Kidney glomerular epithelial cell (primary cell): ENCODE measurements at regions not wholly inside any gene's neighbourhood (a gene's known extent, or its start where the extent isn't known, plus 50 kb on each side); places are given as distances from the start of the nearest gene placed in this dataset.

Source experiments
- DNase-seq: peaks from one replicate; lab custom pipeline; 2025; lab: John Stamatoyannopoulos, UW

- DNase-seq = no peak
Measured at GRCh38 chr2:49255409-49255971, 101.2 kb upstream of the FSHR start.

DNA sequence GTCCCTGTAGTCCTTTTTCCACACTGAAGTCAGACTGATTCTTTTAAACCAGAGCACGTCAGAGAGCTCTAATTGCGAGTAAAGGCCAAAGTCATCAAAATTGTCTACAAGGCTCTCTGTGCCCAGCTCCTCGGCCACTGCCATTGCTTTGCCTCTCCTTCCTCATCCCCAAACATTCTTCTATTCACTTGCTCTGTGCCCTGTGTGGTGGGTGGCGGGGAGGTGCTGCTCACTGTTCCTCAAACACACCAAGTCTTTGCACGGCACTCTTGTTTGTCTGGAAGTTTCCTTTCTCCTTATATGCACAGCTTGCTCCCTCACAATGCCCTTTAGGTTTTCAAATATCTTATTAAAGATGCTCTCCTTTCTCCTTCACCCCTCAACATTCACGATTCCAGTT is 100.1 kb upstream of the FSHR start:
- DNase-seq = no peak

- peak; percentile 11 for DNase-seq
Measured at GRCh38 chr2:49251766-49252165, 97.5 kb upstream of the FSHR start.

DNA sequence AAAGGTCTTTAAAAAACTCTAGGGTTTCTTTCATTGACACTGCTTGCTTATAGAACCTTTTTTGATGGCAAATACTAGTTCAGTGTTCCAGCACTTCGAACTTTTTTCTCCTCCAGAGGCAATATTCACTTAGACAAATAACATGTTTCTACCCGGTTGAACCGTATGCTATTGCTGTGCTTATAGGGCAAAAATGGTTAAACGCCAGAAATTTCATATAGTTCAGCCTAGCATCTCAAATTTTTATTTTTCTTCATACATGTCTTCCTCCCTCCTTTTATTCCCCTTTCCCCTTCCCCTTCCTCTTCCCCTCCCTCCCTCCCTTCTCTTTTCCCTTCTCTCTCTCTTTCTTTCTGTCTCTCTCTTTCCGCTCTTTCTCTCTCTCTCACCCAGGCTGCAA is 96.9 kb upstream of the FSHR start:
- DNase-seq = no peak

DNA sequence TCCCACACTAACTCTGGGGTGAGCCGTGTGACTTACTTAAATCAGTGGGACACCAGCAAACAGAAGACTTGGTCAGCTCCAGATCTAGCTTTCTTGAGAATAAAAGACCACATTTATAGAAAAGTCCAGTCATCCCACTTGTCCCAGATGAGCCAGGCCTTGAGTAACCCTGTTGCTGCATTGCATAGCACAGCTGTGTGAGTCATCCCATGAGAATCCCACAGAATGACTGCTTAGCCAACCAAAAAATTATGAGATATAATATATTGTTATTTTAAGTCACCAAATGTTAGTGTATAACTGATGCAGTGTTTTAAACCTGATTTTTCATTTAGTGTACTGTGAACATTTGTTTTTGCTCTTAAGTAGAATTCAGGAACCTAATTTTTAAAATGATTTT is 94.2 kb upstream of the FSHR start:
- DNase-seq = peak; percentile 87

DNA sequence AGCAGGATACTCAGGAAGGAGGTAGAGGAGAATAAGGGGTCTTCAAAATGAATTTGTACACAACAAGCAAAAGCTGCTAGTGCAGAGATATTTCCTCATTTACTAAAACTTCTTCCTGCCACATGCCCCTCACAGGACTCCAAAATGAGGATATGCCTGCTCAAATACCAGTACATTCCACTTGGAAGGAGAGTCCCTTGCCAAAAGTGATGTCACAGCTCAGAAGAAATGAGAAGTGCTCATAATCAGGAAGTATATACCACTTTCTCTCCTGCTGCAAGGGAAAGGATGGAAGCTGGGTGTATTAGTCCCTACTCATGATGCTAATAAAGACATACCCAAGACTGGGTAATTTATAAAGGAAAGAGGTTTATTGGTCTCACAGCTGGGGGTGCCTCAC is 87.7 kb upstream of the FSHR start:
- no peak for DNase-seq

DNA sequence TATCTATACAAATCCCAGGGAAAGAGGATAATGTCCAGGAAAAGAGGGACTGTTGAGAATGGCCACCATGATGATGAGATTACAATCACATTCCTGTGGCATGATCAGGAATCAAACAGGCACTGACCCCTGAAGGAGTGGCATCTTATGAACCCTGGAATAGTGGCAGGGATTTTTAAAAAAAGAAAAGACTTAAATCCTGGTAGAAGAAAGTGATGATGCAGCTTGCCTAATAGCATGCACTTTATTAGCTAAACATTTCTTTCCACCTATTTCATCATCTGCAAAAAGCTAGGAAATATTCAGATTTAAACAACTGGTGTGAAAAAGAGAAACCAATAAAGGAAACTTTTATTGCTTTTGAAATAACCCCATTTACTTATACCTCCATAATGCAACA is 87.2 kb upstream of the FSHR start:
- no peak for DNase-seq

- DNase-seq = peak; percentile 53
Measured at GRCh38 chr2:49240608-49241007, 86.3 kb upstream of the FSHR start.

GRCh38 chr2:49238604-49238960 is 84.3 kb upstream of the FSHR start:
- no peak for DNase-seq

DNA sequence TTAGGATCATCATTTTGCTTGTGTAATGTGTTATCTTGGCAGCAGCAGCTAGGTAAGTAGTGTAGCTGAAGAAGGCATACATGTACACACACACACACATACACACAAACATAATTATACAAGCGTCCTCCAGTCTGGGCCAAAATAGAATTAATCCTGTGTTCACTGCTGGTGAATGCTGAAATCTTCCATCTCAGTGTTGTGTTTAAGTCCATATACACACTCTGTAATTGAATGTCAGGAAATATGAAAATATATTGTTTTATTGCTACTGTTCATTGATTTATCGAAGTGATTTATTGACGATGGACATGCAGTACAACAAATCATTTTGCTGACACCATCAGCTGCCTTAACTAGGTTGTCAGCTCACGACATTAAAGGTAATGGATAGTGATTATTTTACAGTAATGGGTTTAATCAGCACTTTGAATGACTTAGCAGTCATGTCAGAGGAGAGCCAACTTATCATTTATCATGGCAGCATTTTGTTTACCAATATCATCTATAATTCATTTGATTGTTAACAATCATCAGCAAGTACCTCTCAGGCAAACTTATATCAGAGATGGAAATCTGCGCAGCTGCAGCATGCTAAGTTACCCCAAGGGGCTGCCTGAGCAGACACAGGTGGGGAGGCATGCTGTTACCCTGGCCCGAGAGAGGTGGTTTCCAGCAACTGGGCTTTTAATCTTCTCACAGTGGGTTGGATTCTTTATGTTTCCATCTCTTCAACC is 83.7 kb upstream of the FSHR start:
- no peak for DNase-seq

DNA sequence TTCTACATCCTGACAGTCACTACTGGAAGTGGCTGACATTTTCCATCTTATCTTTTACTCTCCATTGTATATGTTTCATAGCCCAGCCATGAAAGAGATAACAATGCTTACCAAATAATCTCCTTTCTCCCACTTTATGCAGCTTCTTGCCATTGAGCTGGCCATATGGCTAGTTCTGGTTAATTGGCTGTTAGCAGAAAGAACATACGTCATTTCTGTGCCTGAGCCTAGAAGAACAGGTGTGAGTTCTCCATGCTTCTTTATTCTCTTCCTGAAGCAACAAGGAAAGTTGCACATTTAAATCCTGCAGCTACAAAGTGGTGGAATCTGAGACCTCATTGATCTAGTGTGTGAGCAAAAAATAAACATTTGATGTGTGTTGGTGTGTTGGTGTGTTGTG is 82.0 kb upstream of the FSHR start:
- DNase-seq = no peak

GRCh38 chr2:49226360-49226759 is 72.0 kb upstream of the FSHR start:
- no peak for DNase-seq

DNA sequence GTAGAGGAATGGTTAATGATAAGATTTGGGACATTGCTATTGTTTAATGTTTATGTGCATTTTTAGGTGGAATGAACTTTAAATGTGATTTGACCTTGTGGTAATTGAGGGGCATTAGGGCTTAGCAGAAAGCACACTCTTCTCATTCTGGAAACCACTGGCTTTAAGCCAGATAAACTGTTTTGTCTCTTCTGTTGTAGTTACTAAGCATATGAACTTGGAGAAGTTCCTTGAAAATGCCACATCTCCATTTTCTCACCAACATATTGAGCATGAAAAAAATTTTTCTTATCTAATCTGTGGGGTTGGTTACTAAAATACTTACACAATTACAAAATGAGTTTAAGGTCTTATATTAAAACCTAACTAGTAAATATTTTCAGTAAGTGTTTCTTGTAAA is 70.8 kb upstream of the FSHR start:
- DNase-seq = no peak

DNA sequence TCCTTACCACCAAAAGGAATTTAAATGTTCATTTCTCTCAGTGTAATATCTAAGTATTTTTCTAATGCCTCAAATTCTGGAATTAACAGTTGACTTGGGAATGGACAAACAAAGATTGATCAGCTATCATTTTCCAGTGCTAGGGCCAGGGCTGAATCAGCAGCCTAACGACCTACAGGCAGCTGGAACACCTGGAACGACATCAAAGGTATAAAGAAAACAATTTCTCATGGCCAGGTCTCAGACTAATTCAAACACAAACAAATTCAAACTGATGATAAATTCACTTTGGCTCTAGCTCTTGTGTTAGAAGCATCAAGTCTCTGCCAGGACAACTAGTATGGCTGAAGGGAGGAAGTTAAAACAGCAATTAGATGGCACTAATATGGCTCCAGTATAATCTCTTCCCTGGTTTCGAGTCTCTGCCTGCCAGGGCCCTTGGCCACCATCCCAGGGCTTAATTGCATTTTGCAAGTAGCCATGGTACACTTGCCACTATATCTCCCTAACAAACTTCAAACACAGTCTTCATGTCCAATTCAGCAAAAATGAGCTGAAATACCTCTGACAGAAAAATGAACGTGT is 70.2 kb upstream of the FSHR start:
- no peak for DNase-seq

DNA sequence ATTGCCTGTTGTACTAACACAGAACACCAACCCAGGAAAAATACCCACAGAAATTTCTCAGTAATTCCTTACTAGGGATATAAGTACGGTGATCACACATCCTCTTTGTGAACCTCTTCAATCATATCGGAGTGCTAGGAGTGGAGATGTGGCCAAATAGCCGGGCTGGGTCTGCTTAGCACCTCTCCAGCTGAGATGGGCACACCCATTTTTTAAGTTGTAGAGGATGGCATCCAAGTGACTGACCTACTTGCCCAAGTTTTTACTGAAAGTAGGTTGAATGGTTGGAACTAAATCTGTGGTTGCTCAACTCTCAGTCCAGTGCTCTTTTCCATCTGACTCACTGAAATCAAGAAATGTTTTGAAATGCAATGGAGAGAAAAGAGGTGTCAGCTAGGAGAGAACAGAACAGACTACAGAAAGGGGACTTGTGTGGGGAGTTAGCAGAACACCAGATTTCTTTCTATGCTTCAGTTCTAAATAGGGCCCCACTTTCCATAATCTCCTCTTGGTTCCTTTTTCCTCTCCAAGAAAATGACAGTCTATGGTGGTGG is 68.7 kb upstream of the FSHR start:
- no peak for DNase-seq

- no peak for DNase-seq
Measured at GRCh38 chr2:49219741-49220140, 65.4 kb upstream of the FSHR start.

- no peak for DNase-seq
Measured at GRCh38 chr2:49210191-49210590, 55.9 kb upstream of the FSHR start.

- DNase-seq = no peak
Measured at GRCh38 chr2:49207204-49207603, 52.9 kb upstream of the FSHR start.
